RWPE2 (cell line): ENCODE measurements at regions not wholly inside any gene's neighbourhood (a gene's known extent, or its start where the extent isn't known, plus 50 kb on each side); places are given as distances from the start of the nearest gene placed in this dataset.

Experiments
- ATAC-seq: fragments of 200-7000 bp; cut with Tn5 transposase; 3 replicates; pipeline ENCODE4 v1.9.1; 2021; ENCODE audit warnings: low read depth
- DNase-seq: peaks from one replicate; pipeline ENCODE4 v3.0.0-alpha.2; 2020; ENCODE audit warnings: low spot score
- H3K27ac ChIP-seq: fragments of 450-650 bp; 2 replicates; pipeline ENCODE4 v1.5.1; 2017; ENCODE audit warnings: mild to moderate bottlenecking; ENCODE audit not compliant: poor library complexity, severe bottlenecking
- H3K27me3 ChIP-seq: fragments of 250-450 bp; sonication (Bioruptor Pico); 2 replicates; pipeline ENCODE4 v1.5.1; 2021; ENCODE audit warnings: mild to moderate bottlenecking, moderate library complexity; ENCODE audit not compliant: insufficient read depth, poor library complexity, severe bottlenecking
- H3K36me3 ChIP-seq: fragments of 250-450 bp; sonication (Bioruptor Pico); 2 replicates; pipeline ENCODE4 v1.5.1; 2020; ENCODE audit warnings: low read depth, mild to moderate bottlenecking, moderate library complexity
- H3K4me1 ChIP-seq: fragments of 250-450 bp; sonication (Bioruptor Pico); 2 replicates; pipeline ENCODE4 v1.5.1; 2021; ENCODE audit warnings: mild to moderate bottlenecking, moderate library complexity; ENCODE audit not compliant: insufficient read depth, poor library complexity, severe bottlenecking
- H3K4me3 ChIP-seq: fragments of 250-450 bp; sonication (Bioruptor Pico); 2 replicates; pipeline ENCODE4 v1.5.1; 2021; ENCODE audit warnings: mild to moderate bottlenecking, moderate library complexity; ENCODE audit not compliant: severe bottlenecking
- H3K9me3 ChIP-seq: fragments of 250-450 bp; sonication (Bioruptor Pico); 2 replicates; pipeline ENCODE4 v1.5.1; 2021; ENCODE audit warnings: mild to moderate bottlenecking, moderate library complexity; ENCODE audit not compliant: severe bottlenecking
- TF ChIP-seq, protein P1 (sequence below): fragments of 450-650 bp; IDR thresholded peaks from one replicate; pipeline ENCODE4 v1.5.1; 2017; ENCODE audit warnings: mild to moderate bottlenecking, moderate library complexity; ENCODE audit not compliant: poor library complexity, severe bottlenecking

DNA sequence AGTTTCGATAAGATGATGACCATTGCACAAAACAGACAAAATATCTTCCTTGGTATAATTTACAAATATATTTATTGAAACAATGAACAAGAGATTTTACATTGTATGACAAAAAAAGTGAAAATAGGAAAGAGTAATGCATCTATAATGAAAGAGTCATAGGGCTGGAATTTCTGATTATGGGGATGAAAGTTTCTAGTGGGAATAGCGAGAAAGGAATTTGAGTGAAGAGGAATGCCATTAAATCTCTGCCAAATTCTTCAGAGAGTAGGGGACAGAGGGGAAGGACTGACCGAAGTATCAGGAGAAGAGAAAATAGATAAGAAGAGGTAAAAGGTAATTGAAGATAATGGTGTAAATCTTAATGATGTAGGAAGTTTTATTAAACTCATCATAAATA, 125.4 kb downstream of the VGLL3 start:
- H3K36me3 ChIP-seq = no peaks in the 10 kb centered on the region
- TF ChIP-seq, protein P1, sequence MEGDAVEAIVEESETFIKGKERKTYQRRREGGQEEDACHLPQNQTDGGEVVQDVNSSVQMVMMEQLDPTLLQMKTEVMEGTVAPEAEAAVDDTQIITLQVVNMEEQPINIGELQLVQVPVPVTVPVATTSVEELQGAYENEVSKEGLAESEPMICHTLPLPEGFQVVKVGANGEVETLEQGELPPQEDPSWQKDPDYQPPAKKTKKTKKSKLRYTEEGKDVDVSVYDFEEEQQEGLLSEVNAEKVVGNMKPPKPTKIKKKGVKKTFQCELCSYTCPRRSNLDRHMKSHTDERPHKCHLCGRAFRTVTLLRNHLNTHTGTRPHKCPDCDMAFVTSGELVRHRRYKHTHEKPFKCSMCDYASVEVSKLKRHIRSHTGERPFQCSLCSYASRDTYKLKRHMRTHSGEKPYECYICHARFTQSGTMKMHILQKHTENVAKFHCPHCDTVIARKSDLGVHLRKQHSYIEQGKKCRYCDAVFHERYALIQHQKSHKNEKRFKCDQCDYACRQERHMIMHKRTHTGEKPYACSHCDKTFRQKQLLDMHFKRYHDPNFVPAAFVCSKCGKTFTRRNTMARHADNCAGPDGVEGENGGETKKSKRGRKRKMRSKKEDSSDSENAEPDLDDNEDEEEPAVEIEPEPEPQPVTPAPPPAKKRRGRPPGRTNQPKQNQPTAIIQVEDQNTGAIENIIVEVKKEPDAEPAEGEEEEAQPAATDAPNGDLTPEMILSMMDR = no peak
- no peaks in the 10 kb centered on the region for H3K27me3 ChIP-seq
- no peaks in the 10 kb centered on the region for H3K4me1 ChIP-seq
- H3K9me3 ChIP-seq = no peaks in the 10 kb centered on the region
- no peak overlapping the region for H3K4me3 ChIP-seq
- H3K27ac ChIP-seq = no peak overlapping the region
- no peak for DNase-seq
- no peak for ATAC-seq

DNA sequence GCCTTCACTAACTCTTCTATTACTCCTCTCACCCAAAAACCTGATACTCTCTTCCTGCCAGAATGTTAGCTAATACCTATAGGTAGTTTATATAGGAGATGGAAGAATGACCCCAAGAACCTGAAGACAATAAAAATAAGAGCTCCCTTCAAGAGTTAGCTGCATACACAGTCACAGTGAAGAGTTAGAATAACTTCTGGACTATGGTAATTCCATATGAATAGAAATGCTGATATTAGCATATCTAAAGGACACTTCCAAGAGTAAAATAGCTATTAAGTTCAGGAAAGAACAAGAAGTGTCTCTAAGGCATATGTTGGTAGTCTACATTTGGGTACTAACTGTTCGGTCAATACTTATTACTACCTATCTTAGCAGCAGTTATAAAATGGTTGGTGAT, 134.2 kb downstream of the VGLL3 start:
- no peaks in the 10 kb centered on the region for H3K4me1 ChIP-seq

DNA sequence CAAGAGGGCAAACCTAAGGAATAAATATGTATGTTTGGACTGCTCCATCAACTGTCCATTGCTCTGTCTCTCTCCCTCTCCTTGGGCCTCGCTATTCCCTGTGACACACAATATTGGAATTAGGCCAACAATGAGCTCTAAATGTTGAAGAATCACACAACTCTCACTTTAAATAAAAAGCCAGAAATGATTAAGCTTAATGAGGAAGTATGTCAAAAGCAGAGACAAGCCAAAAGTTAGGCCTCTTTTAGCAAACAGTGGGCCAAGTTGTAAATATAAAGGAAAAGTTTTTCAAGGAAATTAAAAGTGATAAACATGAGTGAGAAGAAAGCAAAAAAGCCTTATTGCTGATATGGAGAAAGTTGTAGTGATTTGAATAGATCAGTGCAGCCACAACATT, 141.0 kb downstream of the VGLL3 start:
- Histone ChIP-seq H3K36me3 (no peaks in the 10 kb centered on the region), H3K9me3 (no peaks in the 10 kb centered on the region), H3K27me3 (no peaks in the 10 kb centered on the region), H3K27ac (no peak overlapping the region), H3K4me1 (no peaks in the 10 kb centered on the region), H3K4me3 (no peak overlapping the region)
- TF ChIP-seq, protein P1 = no peak
- DNase-seq = no peak
- ATAC-seq = no peak

More for the DNA sequence above, 134.2 kb downstream of the VGLL3 start:
- Histone ChIP-seq H3K36me3 (no peaks in the 10 kb centered on the region), H3K4me3 (no peak overlapping the region), H3K27ac (no peak overlapping the region), H3K27me3 (no peaks in the 10 kb centered on the region), H3K9me3 (no peaks in the 10 kb centered on the region)
- ATAC-seq (no peak), DNase-seq (no peak)
- TF ChIP-seq, protein P1 = no peak

DNA sequence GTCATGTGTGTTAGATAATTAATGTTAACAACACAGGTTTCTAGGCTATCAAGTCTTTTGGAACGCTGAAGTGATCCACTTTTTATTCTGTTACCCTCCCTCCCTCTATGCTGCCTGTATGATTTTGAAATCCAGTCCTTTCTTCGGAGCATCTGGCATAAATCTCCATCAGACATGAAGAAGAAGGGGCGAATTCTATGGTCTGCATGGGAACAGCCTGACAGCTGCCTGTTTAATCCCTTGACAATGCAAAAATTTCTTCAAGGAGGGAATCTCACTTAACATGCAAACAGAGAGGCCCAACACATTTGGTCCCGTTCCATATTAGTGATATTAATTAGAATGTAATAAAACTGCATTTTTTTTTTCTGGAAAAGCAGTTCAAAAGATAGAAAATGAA, 145.2 kb downstream of the VGLL3 start:
- Histone ChIP-seq H3K27ac (no peak overlapping the region), H3K27me3 (no peaks in the 10 kb centered on the region), H3K4me3 (no peak overlapping the region), H3K9me3 (no peaks in the 10 kb centered on the region), H3K4me1 (no peaks in the 10 kb centered on the region), H3K36me3 (no peaks in the 10 kb centered on the region)
- DNase-seq = no peak
- ATAC-seq = no peak
- TF ChIP-seq, protein P1 = no peak

DNA sequence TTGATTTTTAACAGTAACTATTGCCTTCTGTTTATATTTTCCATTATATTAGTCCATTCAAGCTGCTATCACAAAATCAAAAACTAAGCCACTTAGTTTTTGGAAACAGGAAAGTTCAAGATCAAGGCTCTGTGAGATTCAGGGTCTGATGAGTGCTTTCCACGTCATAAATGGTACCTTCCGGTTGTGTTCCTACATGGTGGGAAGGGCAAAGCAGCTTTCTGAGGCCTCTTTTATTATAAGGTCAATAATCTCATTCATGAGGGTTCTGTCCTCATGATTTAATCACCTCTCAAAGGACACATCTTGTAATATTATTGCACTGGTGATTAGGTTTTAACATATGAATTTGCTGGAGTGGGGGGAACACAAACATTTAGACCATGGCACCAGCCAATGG, 152.0 kb downstream of the VGLL3 start:
- no peak for ATAC-seq
- Histone ChIP-seq H3K9me3 (no peaks in the 10 kb centered on the region), H3K36me3 (no peaks in the 10 kb centered on the region), H3K27ac (no peak overlapping the region), H3K4me3 (no peak overlapping the region), H3K27me3 (no peaks in the 10 kb centered on the region), H3K4me1 (no peaks in the 10 kb centered on the region)
- TF ChIP-seq, protein P1 = no peak
- DNase-seq = no peak
